ENCODE measurements at regions not wholly inside any gene's neighbourhood (a gene's known extent, or its start where the extent isn't known, plus 50 kb on each side); places are given as distances from the start of the nearest gene placed in this dataset.
"Not testable (repeated sequence)": the region's sequence is repeated elsewhere in the genome, so short reads cannot be mapped to it uniquely, and the experiment has no call there.

GRCh38 chr14:89708982-89709625 is 245.4 kb downstream of the EFCAB11 start:
- no peak for DNase-seq (ENCODE audit: low spot score in 2 of 2)
- Histone ChIP-seq H3K36me3 (replicated peaks) (no peaks in the 10 kb centered on the region), H3K4me3 (no peak overlapping the region), H3K27me3 (ENCODE audit: low read depth) (no peaks in the 10 kb centered on the region), H3K4me1 (peaks cover 3% of the 10 kb centered on the region; the same call in 1 of the 2 replicates), H3K9me3 (no peaks in the 10 kb centered on the region)
- in situ Hi-C loops (cut with MboI; ENCODE audit: low sequenced_read_pairs), result no loop called here

- H3K27me3 ChIP-seq (ENCODE audit: low read depth), result no peaks in the 10 kb centered on the region
- H3K36me3 ChIP-seq (replicated peaks), result no peaks in the 10 kb centered on the region
- H3K4me3 ChIP-seq, result no peak overlapping the region
- H3K4me1 ChIP-seq, result peaks cover 3% of the 10 kb centered on the region; the same call in 1 of the 2 replicates
- DNase-seq (ENCODE audit: low spot score in 2 of 2), result no peak
- H3K9me3 ChIP-seq, result no peaks in the 10 kb centered on the region
- in situ Hi-C loops (cut with MboI; ENCODE audit: low sequenced_read_pairs), result no loop called here
Measured at GRCh38 chr14:89707086-89707485, 247.4 kb downstream of the EFCAB11 start.

DNA sequence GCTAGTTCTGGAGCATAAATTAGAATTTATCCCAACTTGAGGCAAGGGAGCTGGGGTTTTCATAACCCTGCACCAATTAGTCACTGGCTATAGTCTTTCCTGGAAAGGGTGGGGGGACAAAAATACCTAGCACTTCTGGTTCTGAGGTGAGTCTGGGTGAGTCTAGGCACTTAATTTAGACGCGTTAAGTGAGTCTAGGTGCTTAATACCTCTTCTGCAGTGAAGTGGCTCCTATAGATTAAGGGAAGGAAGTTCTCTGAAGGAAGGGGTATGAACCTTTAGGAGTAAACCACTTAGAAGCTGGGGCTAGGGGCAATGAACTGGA is 251.7 kb downstream of the EFCAB11 start:
- Histone ChIP-seq H3K27me3 (ENCODE audit: low read depth) (no peaks in the 10 kb centered on the region), H3K9me3 (no peaks in the 10 kb centered on the region), H3K36me3 (replicated peaks) (no peaks in the 10 kb centered on the region), H3K4me3 (no peak overlapping the region), H3K4me1 (peaks cover 10% of the 10 kb centered on the region)
- in situ Hi-C loops (cut with MboI; ENCODE audit: low sequenced_read_pairs), result no loop called here
- DNase-seq (ENCODE audit: low spot score in 2 of 2), result no peak

GRCh38 chr14:89702073-89702875 is 252.3 kb downstream of the EFCAB11 start:
- Histone ChIP-seq H3K4me1 (peaks cover 10% of the 10 kb centered on the region), H3K9me3 (peaks cover 1% of the 10 kb centered on the region; the same call in 1 of the 2 replicates), H3K4me3 (no peak overlapping the region), H3K27me3 (ENCODE audit: low read depth) (no peaks in the 10 kb centered on the region), H3K36me3 (replicated peaks) (no peaks in the 10 kb centered on the region)
- no peak for DNase-seq (ENCODE audit: low spot score in 2 of 2)
- in situ Hi-C loops (cut with MboI; ENCODE audit: low sequenced_read_pairs), result no loop called here

DNA sequence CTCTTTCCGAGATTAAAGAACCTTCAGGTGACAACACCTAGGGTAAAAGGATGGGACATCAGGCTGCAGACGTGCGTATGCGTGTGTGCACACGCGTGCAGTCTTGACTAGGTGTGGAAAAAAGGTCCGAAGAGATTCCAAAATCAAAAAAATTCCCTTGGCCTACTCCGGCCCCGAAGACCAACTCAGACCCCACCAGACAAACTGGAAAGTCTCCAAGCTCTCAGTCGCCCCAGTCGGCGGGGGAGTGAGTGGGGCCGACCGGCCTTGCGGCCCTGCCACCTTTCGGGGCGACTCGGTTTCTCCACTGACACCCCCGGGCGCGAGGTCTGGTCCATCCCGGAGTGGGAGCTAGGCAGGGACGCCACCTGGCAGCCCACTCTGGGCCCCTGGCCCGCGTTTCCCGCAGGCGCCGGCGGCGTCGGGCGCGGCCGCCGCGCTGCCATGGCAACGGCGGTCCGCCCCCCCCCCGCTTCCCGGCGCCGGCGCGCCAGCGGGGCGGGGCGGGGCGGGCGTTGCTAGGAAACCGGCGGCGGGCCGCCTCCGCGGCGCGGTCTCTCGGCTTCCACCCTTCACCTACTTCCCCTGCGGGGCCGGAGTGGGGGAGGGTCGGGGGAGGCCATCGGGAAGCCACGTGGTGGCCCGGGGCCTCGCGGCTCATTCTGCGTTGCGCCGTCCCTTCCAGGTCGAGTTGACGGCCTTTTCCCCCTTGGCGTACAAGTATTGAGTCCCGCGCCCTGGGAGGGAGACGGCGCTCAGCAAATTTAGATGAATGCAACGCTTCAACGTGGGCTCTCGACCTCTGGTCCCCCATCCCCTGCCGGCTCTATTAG is 253.1 kb downstream of the EFCAB11 start:
- Histone ChIP-seq H3K4me1 (peaks cover 10% of the 10 kb centered on the region), H3K36me3 (replicated peaks) (no peaks in the 10 kb centered on the region), H3K27me3 (ENCODE audit: low read depth) (no peaks in the 10 kb centered on the region), H3K9me3 (peaks cover 2% of the 10 kb centered on the region; the same call in 1 of the 2 replicates), H3K4me3 (peak overlapping the region; percentile 32)
- peak; percentile 52 to 93 for DNase-seq (ENCODE audit: low spot score in 2 of 2)
- in situ Hi-C loops (cut with MboI; ENCODE audit: low sequenced_read_pairs), result no loop called here

DNA sequence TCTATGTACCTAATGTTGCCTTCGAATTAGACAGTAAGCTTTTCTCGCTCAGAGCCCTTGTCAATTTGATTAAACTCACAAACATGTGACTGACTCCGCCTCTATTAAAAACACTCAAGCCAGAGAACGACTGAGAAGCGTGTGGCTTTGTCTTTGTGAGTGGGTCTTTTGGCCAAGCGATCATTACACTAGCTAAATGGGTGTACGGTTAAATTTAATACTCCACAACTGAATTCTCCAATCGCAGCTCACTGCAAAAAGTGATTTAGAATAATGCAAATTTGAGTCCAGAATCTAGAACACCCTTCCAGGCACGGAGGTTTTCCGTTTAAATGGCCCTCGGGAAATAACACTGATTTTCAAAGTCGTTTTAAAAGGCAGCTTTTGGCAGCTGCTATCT is 253.7 kb downstream of the EFCAB11 start:
- peaks cover 2% of the 10 kb centered on the region; the same call in 1 of the 2 replicates for H3K9me3 ChIP-seq
- H3K4me3 ChIP-seq, result no peak overlapping the region
- in situ Hi-C loops (cut with MboI; ENCODE audit: low sequenced_read_pairs), result no loop called here
- peaks cover 10% of the 10 kb centered on the region for H3K4me1 ChIP-seq
- no peak for DNase-seq (ENCODE audit: low spot score in 2 of 2)
- H3K36me3 ChIP-seq (replicated peaks), result no peaks in the 10 kb centered on the region
- H3K27me3 ChIP-seq (ENCODE audit: low read depth), result no peaks in the 10 kb centered on the region

DNA sequence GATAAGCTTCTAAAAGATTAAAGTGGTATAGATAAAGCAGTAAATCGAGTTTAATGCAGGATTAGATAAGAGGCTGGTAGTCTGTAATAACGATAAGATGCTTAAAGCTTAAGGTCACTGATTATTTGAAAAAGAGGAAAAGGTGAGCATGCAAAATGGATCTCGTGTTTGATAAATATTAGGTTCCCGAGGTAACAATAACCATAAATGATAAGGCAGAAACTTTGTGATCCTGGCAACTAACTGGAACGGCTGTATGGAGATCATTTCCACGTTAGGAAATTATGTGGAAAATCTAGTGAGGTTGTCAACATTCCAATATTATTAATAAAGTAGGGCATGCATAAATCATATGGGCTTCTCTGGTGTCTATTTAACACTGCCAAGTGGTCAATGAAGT is 255.5 kb downstream of the EFCAB11 start:
- in situ Hi-C loops (cut with MboI; ENCODE audit: low sequenced_read_pairs), result no loop called here
- peaks cover 2% of the 10 kb centered on the region; the same call in 1 of the 2 replicates for H3K9me3 ChIP-seq
- DNase-seq (ENCODE audit: low spot score in 2 of 2), result no peak
- no peak overlapping the region for H3K4me3 ChIP-seq
- no peaks in the 10 kb centered on the region for H3K27me3 ChIP-seq (ENCODE audit: low read depth)
- H3K4me1 ChIP-seq, result peaks cover 10% of the 10 kb centered on the region
- no peaks in the 10 kb centered on the region for H3K36me3 ChIP-seq (replicated peaks)

GRCh38 chr14:89697281-89698060 is 257.1 kb downstream of the EFCAB11 start:
- Histone ChIP-seq H3K4me1 (peaks cover 10% of the 10 kb centered on the region), H3K9me3 (peaks cover 2% of the 10 kb centered on the region; the same call in 1 of the 2 replicates), H3K4me3 (no peak overlapping the region), H3K27me3 (ENCODE audit: low read depth) (no peaks in the 10 kb centered on the region), H3K36me3 (replicated peaks) (no peaks in the 10 kb centered on the region)
- DNase-seq (ENCODE audit: low spot score in 2 of 2), result no peak
- in situ Hi-C loops (cut with MboI; ENCODE audit: low sequenced_read_pairs), result no loop called here

DNA sequence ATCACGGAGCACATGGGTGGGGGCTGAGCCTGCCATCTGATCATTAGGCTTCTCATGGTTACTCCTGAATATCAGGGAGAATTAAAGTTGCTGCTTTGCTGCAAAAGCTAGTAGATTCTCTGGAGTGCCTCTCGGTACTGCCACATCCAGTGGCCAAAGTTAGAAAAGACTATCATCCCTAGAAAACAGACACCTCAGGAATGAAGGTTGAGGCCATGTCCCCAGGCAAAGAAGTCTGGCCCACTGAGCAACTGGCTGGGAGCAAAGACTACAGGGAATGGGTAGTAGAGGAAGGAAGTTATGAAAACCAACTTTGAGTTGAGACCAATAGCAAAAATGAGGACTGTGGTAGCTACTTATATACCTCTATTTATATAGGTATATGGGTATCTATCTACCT is 258.7 kb downstream of the EFCAB11 start:
- Histone ChIP-seq H3K9me3 (peaks cover 2% of the 10 kb centered on the region; the same call in 1 of the 2 replicates), H3K36me3 (replicated peaks) (no peaks in the 10 kb centered on the region), H3K4me3 (no peak overlapping the region), H3K27me3 (ENCODE audit: low read depth) (no peaks in the 10 kb centered on the region), H3K4me1 (peaks cover under 1% of the 10 kb centered on the region; the same call in 1 of the 2 replicates)
- no peak for DNase-seq (ENCODE audit: low spot score in 2 of 2)
- in situ Hi-C loops (cut with MboI; ENCODE audit: low sequenced_read_pairs), result no loop called here

- Histone ChIP-seq H3K4me1 (no peaks in the 10 kb centered on the region), H3K9me3 (no peaks in the 10 kb centered on the region), H3K4me3 (no peak overlapping the region), H3K27me3 (ENCODE audit: low read depth) (no peaks in the 10 kb centered on the region), H3K36me3 (replicated peaks) (no peaks in the 10 kb centered on the region)
- DNase-seq (ENCODE audit: low spot score in 2 of 2), result no peak
- in situ Hi-C loops (cut with MboI; ENCODE audit: low sequenced_read_pairs), result no loop called here
Measured at GRCh38 chr14:89690139-89690538, 264.4 kb downstream of the EFCAB11 start.

DNA sequence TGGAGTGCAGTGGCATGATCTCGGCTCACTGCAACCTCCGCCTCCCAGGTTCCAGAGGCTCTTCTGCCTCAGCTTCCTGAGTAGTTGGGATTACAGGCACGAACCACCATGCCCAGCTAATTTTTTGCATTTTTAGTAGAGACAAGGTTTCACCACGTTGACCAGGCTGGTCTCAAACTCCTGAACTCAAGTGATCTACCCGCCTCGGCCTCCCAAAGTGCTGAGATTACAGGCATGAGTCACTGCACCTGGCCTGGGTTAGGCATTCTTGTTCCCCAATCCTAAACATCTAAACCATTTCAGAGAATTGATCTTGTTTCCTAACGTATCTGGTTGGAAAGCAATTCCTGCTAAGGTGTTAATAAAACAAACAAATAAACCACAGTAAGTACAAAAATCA is 264.8 kb downstream of the EFCAB11 start:
- in situ Hi-C loops (cut with MboI; ENCODE audit: low sequenced_read_pairs); H3K27me3 ChIP-seq (ENCODE audit: low read depth); H3K9me3 ChIP-seq; H3K4me3 ChIP-seq; H3K36me3 ChIP-seq (replicated peaks); H3K4me1 ChIP-seq; DNase-seq (ENCODE audit: low spot score in 2 of 2): not testable (repeated sequence)

GRCh38 chr14:89688507-89689211 is 265.9 kb downstream of the EFCAB11 start:
- Histone ChIP-seq H3K4me1 (no peaks in the 10 kb centered on the region), H3K4me3 (no peak overlapping the region), H3K27me3 (ENCODE audit: low read depth) (no peaks in the 10 kb centered on the region), H3K9me3 (no peaks in the 10 kb centered on the region), H3K36me3 (replicated peaks) (no peaks in the 10 kb centered on the region)
- no peak for DNase-seq (ENCODE audit: low spot score in 2 of 2)
- in situ Hi-C loops (cut with MboI; ENCODE audit: low sequenced_read_pairs), result no loop called here

DNA sequence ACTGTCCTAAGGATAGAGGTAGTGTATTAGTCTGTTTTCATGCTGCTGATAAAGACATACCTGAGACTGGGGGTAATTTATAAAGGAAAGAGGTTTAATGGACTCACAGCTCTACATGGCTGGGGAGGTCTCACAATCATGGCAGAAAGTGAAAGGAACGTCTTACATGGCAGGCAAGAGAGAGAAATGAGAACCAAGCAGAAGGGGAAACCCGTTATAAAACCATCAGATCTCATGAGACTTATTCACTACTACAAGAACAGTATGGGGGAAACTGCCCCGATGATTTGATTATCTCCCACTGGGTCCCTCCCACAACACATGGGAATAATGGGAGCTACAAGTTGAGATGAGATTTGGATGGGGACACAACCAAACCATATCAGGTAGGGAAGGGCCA is 267.4 kb downstream of the EFCAB11 start:
- H3K9me3 ChIP-seq; in situ Hi-C loops (cut with MboI; ENCODE audit: low sequenced_read_pairs); H3K4me3 ChIP-seq; H3K36me3 ChIP-seq (replicated peaks); H3K27me3 ChIP-seq (ENCODE audit: low read depth); DNase-seq (ENCODE audit: low spot score in 2 of 2); H3K4me1 ChIP-seq: not testable (repeated sequence)
